Hepatocyte (in vitro differentiated cells): ENCODE measurements at regions not wholly inside any gene's neighbourhood (a gene's known extent, or its start where the extent isn't known, plus 50 kb on each side); places are given as distances from the start of the nearest gene placed in this dataset.

Experiments
- EZH2 ChIP-seq: fragments of 200-600 bp; sonication (generic); IDR thresholded peaks from 2 replicates; pipeline ENCODE4 v1.6.1; 2016; ENCODE audit warnings: antibody characterized with exemption, mild to moderate bottlenecking, borderline replicate concordance
- EZH2phosphoT487 ChIP-seq: fragments of 200-600 bp; sonication (generic); IDR thresholded peaks from one replicate; pipeline ENCODE4 v1.6.1; 2018; ENCODE audit warnings: antibody characterized with exemption, mild to moderate bottlenecking, low read depth, moderate library complexity; ENCODE audit not compliant: unreplicated experiment, severe bottlenecking
- TF ChIP-seq, protein P1 (sequence below): fragments of 200-600 bp; sonication (generic); IDR thresholded peaks from 2 replicates; pipeline ENCODE4 v1.5.1; 2016; ENCODE audit warnings: antibody characterized with exemption, mild to moderate bottlenecking; ENCODE audit not compliant: poor library complexity

DNA sequence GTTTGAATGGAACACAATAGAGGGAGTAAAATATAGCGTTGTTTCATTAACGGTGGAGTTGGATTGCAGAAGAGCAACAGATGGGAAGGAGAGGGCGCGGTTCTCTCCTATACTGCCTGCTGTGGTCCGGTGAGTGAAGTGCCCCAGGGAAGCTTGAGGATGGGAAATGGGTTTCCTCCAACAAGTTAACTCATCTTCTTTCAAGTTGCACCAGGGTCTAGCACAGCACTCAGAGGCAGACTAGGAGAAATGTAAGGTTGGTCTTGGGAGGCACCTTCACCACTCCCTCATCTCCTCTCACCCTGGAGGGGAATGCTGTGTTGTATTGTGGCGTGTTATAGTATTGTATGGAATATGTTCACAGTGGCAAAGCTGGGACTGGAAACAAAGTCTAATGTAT lies 96.9 kb upstream of the SLC24A3 start:
- TF ChIP-seq, protein P1, sequence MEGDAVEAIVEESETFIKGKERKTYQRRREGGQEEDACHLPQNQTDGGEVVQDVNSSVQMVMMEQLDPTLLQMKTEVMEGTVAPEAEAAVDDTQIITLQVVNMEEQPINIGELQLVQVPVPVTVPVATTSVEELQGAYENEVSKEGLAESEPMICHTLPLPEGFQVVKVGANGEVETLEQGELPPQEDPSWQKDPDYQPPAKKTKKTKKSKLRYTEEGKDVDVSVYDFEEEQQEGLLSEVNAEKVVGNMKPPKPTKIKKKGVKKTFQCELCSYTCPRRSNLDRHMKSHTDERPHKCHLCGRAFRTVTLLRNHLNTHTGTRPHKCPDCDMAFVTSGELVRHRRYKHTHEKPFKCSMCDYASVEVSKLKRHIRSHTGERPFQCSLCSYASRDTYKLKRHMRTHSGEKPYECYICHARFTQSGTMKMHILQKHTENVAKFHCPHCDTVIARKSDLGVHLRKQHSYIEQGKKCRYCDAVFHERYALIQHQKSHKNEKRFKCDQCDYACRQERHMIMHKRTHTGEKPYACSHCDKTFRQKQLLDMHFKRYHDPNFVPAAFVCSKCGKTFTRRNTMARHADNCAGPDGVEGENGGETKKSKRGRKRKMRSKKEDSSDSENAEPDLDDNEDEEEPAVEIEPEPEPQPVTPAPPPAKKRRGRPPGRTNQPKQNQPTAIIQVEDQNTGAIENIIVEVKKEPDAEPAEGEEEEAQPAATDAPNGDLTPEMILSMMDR = no peak
- no peak for TF ChIP-seq EZH2
- TF ChIP-seq EZH2phosphoT487 = no peak
